ENCODE measurements at regions not wholly inside any gene's neighbourhood (a gene's known extent, or its start where the extent isn't known, plus 50 kb on each side); places are given as distances from the start of the nearest gene placed in this dataset.

DNA sequence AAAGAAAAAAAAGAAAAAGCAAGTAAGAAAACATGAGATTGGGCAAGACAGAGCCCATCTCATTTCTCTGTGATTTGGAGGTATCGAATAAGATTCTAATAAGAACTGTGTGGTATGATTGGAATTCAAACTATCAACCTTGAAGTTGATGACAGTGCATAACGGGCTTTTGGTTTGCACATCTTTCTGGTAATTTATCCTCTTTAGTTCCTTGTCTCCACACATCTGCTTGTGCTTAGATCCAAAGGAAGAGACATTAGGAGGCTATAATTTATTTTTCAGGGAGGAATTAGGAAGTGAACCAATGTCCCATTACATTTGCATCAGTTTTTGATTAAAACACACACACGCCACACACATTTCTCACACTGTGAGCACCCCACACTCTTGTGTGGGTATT, 149.9 kb downstream of the ARSF start:
- Histone ChIP-seq H3K27me3 (no peaks in the 10 kb centered on the region), H3K4me3 (no peak overlapping the region), H3K36me3 (no peaks in the 10 kb centered on the region), H3K4me1 (no peaks in the 10 kb centered on the region), H3K27ac (no peak overlapping the region), H3K9me3 (no peaks in the 10 kb centered on the region)
- TF ChIP-seq POLR2A (IDR thresholded peaks at IDR 0.05) = no peak
- no peak for TF ChIP-seq CTCF (IDR thresholded peaks at IDR 0.05)
- no peak for TF ChIP-seq POLR2AphosphoS5 (IDR thresholded peaks at IDR 0.05)
- DNase-seq (ENCODE audit: low spot score in 2 of 2) = no peak
- intact Hi-C loops (cut with DNase I; ENCODE audit: low total_unique reads) = no loop called here

DNA sequence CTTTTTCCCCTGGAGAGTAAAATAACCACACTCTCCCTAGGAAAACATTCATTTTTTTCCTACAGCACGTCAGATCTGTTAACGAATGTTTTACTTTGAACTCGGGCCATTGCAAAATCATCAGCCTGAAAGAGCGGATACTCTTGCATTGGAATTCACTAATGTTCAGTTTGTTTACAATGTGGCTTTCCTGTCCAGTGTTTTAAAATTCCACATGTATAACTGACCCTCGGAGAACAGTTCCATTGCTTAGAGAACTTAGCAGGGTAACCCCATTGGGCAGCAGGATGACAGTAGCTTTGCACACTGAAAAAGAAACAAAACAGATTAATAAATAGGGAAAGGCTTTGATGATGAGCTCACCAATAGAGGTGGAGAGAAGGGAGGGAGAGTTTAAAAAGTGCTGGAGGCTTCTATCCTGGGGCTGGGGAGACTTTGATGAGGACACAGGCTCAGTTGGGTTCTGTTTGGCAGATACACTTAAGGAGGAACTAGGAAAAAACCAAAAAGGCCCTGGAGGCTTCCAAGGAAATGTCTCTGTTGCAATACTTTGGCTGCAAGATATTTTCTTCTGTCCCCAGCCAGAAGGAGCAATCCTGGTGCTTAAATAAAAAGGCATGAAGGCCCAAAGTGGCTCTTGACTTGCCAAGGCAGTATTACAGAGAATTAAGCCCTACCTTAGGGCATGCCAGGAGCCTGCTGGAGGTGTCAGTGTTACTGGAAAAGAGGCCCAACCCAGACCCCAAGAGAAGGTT, 143.1 kb downstream of the ARSF start:
- H3K4me1 ChIP-seq = no peaks in the 10 kb centered on the region
- H3K27me3 ChIP-seq = peaks cover 0 to 3% of the 10 kb centered on the region in 2 donors
- peak overlapping the region; percentile 52 to 74 for H3K27ac ChIP-seq
- no peaks in the 10 kb centered on the region for H3K9me3 ChIP-seq
- intact Hi-C loops (cut with DNase I; ENCODE audit: low total_unique reads) = no loop called here
- no peak for TF ChIP-seq POLR2AphosphoS5 (IDR thresholded peaks at IDR 0.05)
- no peak for TF ChIP-seq POLR2A (IDR thresholded peaks at IDR 0.05)
- TF ChIP-seq CTCF (IDR thresholded peaks at IDR 0.05) = no peak
- DNase-seq (ENCODE audit: low spot score in 2 of 2) = peak in 1 of 2 donors; percentile 21
- no peaks in the 10 kb centered on the region for H3K36me3 ChIP-seq
- H3K4me3 ChIP-seq = no peak overlapping the region

GRCh38 chrX:3181846-3182245, 140.6 kb downstream of the ARSF start:
- Histone ChIP-seq H3K4me1 (no peaks in the 10 kb centered on the region), H3K36me3 (no peaks in the 10 kb centered on the region), H3K27ac (no peak overlapping the region), H3K4me3 (no peak overlapping the region), H3K27me3 (peaks cover 0 to 3% of the 10 kb centered on the region in 2 donors), H3K9me3 (no peaks in the 10 kb centered on the region)
- intact Hi-C loops (cut with DNase I; ENCODE audit: low total_unique reads) = no loop called here
- no peak for DNase-seq (ENCODE audit: low spot score in 2 of 2)
- TF ChIP-seq CTCF (IDR thresholded peaks at IDR 0.05) = no peak
- TF ChIP-seq POLR2A (IDR thresholded peaks at IDR 0.05) = no peak
- no peak for TF ChIP-seq POLR2AphosphoS5 (IDR thresholded peaks at IDR 0.05)

DNA sequence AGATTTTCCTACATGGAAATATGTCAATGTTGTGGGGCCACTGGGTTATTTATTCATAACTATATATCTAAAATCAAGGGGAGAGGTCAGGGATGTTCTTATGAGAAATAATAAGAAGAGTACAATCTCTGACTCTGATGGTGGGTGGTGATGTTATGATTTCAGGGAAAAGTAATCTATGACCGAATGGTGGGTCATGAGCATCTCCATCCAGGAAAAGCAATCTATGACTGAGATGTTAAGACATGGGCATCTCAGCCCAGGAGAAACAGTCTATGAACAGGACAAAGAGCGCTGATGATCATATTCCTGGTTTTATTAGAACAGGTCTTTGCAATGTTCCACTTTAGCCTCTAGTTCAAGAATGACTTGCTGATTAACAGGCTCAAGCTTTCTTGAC, 137.1 kb downstream of the ARSF start:
- no peak for DNase-seq (ENCODE audit: low spot score in 2 of 2)
- Histone ChIP-seq H3K9me3 (no peaks in the 10 kb centered on the region), H3K27me3 (peaks cover 0 to 6% of the 10 kb centered on the region in 2 donors), H3K36me3 (no peaks in the 10 kb centered on the region), H3K4me1 (no peaks in the 10 kb centered on the region), H3K4me3 (no peak overlapping the region), H3K27ac (no peak overlapping the region)
- intact Hi-C loops (cut with DNase I; ENCODE audit: low total_unique reads) = no loop called here
- no peak for TF ChIP-seq POLR2A (IDR thresholded peaks at IDR 0.05)
- no peak for TF ChIP-seq CTCF (IDR thresholded peaks at IDR 0.05)
- no peak for TF ChIP-seq POLR2AphosphoS5 (IDR thresholded peaks at IDR 0.05)

- no peaks in the 10 kb centered on the region for H3K4me1 ChIP-seq
- H3K36me3 ChIP-seq = no peaks in the 10 kb centered on the region
- no peak for TF ChIP-seq CTCF (IDR thresholded peaks at IDR 0.05)
- TF ChIP-seq POLR2AphosphoS5 (IDR thresholded peaks at IDR 0.05) = no peak
- TF ChIP-seq POLR2A (IDR thresholded peaks at IDR 0.05) = no peak
- DNase-seq (ENCODE audit: low spot score in 2 of 2) = no peak
- H3K27ac ChIP-seq = no peak overlapping the region
- H3K27me3 ChIP-seq = peaks cover 0 to 6% of the 10 kb centered on the region in 2 donors
- H3K9me3 ChIP-seq = no peaks in the 10 kb centered on the region
- H3K4me3 ChIP-seq = no peak overlapping the region
- intact Hi-C loops (cut with DNase I; ENCODE audit: low total_unique reads) = no loop called here
Measured at GRCh38 chrX:3177851-3178250, 136.6 kb downstream of the ARSF start.
